H9 (cell line): ENCODE measurements at regions not wholly inside any gene's neighbourhood (a gene's known extent, or its start where the extent isn't known, plus 50 kb on each side); places are given as distances from the start of the nearest gene placed in this dataset.

ENCODE experiments used
- DNase-seq: peaks from one replicate; pipeline ENCODE4 v3.0.0-alpha.2; 2017
- H2AFZ ChIP-seq: one replicate; pipeline ENCODE4 v1.6.1; 2013; ENCODE audit warnings: mild to moderate bottlenecking, low read length, control low read depth, moderate library complexity
- H2AK5ac ChIP-seq: 2 replicates; pipeline ENCODE4 v1.6.1; 2013; ENCODE audit warnings: low read length, control low read depth, mixed read lengths; ENCODE audit not compliant: insufficient read length
- H2BK120ac ChIP-seq: one replicate; pipeline ENCODE4 v1.6.1; 2013; ENCODE audit warnings: low read depth, mild to moderate bottlenecking, low read length, control low read depth, inconsistent platforms; ENCODE audit not compliant: poor library complexity, severe bottlenecking
- H2BK12ac ChIP-seq: 2 replicates; pipeline ENCODE4 v1.6.1; 2013; ENCODE audit warnings: low read length, control low read depth, mixed read lengths, low read depth; ENCODE audit not compliant: insufficient read length
- H2BK15ac ChIP-seq: 2 replicates; pipeline ENCODE4 v1.6.1; 2013; ENCODE audit warnings: low read depth, low read length, control low read depth
- H2BK20ac ChIP-seq: one replicate; pipeline ENCODE4 v1.6.1; 2013; ENCODE audit warnings: low read depth, mild to moderate bottlenecking, low read length, control low read depth, inconsistent platforms; ENCODE audit not compliant: poor library complexity, severe bottlenecking
- H2BK5ac ChIP-seq: 2 replicates; pipeline ENCODE4 v1.6.1; 2013; ENCODE audit warnings: low read length, control low read depth, mixed read lengths; ENCODE audit not compliant: insufficient read length
- H3K14ac ChIP-seq: 2 replicates; pipeline ENCODE4 v1.6.1; 2013; ENCODE audit warnings: low read length, control low read depth; ENCODE audit not compliant: insufficient read depth
- H3K18ac ChIP-seq: 2 replicates; pipeline ENCODE4 v1.6.1; 2013; ENCODE audit warnings: low read depth, mild to moderate bottlenecking, mixed read lengths, low read length, control low read depth; ENCODE audit not compliant: insufficient read length
- H3K23ac ChIP-seq: 2 replicates; pipeline ENCODE4 v1.6.1; 2013; ENCODE audit warnings: low read length, control low read depth, mixed read lengths, low read depth; ENCODE audit not compliant: insufficient read length
- H3K23me2 ChIP-seq: 2 replicates; pipeline ENCODE4 v1.6.1; 2013; ENCODE audit warnings: low read depth, mild to moderate bottlenecking, mixed read lengths, low read length, control low read depth; ENCODE audit not compliant: insufficient read length, poor library complexity, severe bottlenecking
- H3K27ac ChIP-seq: 2 replicates; pipeline ENCODE4 v1.5.1; 2013; ENCODE audit warnings: low read length, control low read depth, mixed read lengths, low read depth; ENCODE audit not compliant: insufficient read length
- H3K27me3 ChIP-seq: 2 replicates; pipeline ENCODE4 v1.6.1; 2013; ENCODE audit warnings: low read length, control low read depth, inconsistent platforms; ENCODE audit not compliant: insufficient read depth
- H3K4ac ChIP-seq: 2 replicates; pipeline ENCODE4 v1.6.1; 2013; ENCODE audit warnings: low read depth, mild to moderate bottlenecking, control low read depth, inconsistent platforms, low read length, moderate library complexity
- H3K4me1 ChIP-seq: 2 replicates; pipeline ENCODE4 v1.6.1; 2013; ENCODE audit warnings: low read length, control low read depth, inconsistent platforms; ENCODE audit not compliant: insufficient read depth
- H3K4me2 ChIP-seq: 2 replicates; pipeline ENCODE4 v1.6.1; 2013; ENCODE audit warnings: low read length, control low read depth, mixed read lengths; ENCODE audit not compliant: insufficient read length, insufficient read depth
- H3K56ac ChIP-seq: 2 replicates; pipeline ENCODE4 v1.6.1; 2013; ENCODE audit warnings: low read depth, mild to moderate bottlenecking, mixed read lengths, low read length, control low read depth; ENCODE audit not compliant: insufficient read length
- H3K79me1 ChIP-seq: 2 replicates; pipeline ENCODE4 v1.6.1; 2013; ENCODE audit warnings: low read depth, mild to moderate bottlenecking, moderate library complexity, low read length, control low read depth, inconsistent platforms; ENCODE audit not compliant: insufficient read depth, poor library complexity, severe bottlenecking
- H3K79me2 ChIP-seq: 2 replicates; pipeline ENCODE4 v1.6.1; 2013; ENCODE audit warnings: low read length, control low read depth, inconsistent platforms; ENCODE audit not compliant: insufficient read depth
- H3K9ac ChIP-seq: 2 replicates; pipeline ENCODE4 v1.6.1; 2013; ENCODE audit warnings: low read length, control low read depth, mixed read lengths; ENCODE audit not compliant: insufficient read length; ENCODE audit errors: extremely low read depth
- H3K9me3 ChIP-seq: one replicate; pipeline ENCODE4 v1.6.1; 2013; ENCODE audit warnings: low read depth, low read length, inconsistent platforms; ENCODE audit not compliant: control insufficient read depth
- H3T11ph ChIP-seq: one replicate; pipeline ENCODE4 v1.6.1; 2013; ENCODE audit warnings: mild to moderate bottlenecking, low read length, control low read depth, inconsistent platforms
- H4K20me1 ChIP-seq: one replicate; pipeline ENCODE4 v1.6.1; 2013; ENCODE audit not compliant: control insufficient read depth, insufficient read length, insufficient read depth
- H4K5ac ChIP-seq: 2 replicates; pipeline ENCODE4 v1.6.1; 2013; ENCODE audit warnings: low read depth, mild to moderate bottlenecking, mixed read lengths, low read length, control low read depth; ENCODE audit not compliant: insufficient read length
- H4K8ac ChIP-seq: replicated peaks from 2 replicates; pipeline ENCODE4 v1.6.1; 2013; ENCODE audit warnings: low read length, control low read depth, mixed read lengths, low read depth; ENCODE audit not compliant: insufficient read length
- H4K91ac ChIP-seq: 2 replicates; pipeline ENCODE4 v1.6.1; 2013; ENCODE audit warnings: low read depth, mild to moderate bottlenecking, moderate library complexity, mixed read lengths, low read length, control low read depth; ENCODE audit not compliant: insufficient read length
- H3K27ac Mint-ChIP-seq, 3 experiments: 2 replicates in 2 of 3; 3 replicates in 1 of 3; pipeline ENCODE4 v1.8.0; 2020 to 2021; ENCODE audit warnings: mixed read lengths in 3 of 3, mild to moderate bottlenecking in 1 of 3, moderate library complexity in 1 of 3
- H3K27me3 Mint-ChIP-seq: 2 replicates; pipeline ENCODE4 v1.8.0; 2021; ENCODE audit warnings: low read depth, mild to moderate bottlenecking, moderate library complexity, mixed read lengths
- H3K36me3 Mint-ChIP-seq, 3 experiments: 2 replicates in 2 of 3; 3 replicates in 1 of 3; pipeline ENCODE4 v1.8.0; 2020 to 2021; ENCODE audit warnings: low read depth in 3 of 3, mixed read lengths in 3 of 3; ENCODE audit not compliant: insufficient read depth in 1 of 3
- H3K4me1 Mint-ChIP-seq, 2 experiments: 2 replicates each; pipeline ENCODE4 v1.8.0; 2020; ENCODE audit warnings: mixed read lengths in 2 of 2
- H3K4me3 Mint-ChIP-seq, 2 experiments: 2 replicates in 1 of 2; 3 replicates in 1 of 2; pipeline ENCODE4 v1.8.0; 2020 to 2021; ENCODE audit warnings: mild to moderate bottlenecking in 2 of 2, mixed read lengths in 2 of 2, moderate library complexity in 1 of 2
- H3K9me3 Mint-ChIP-seq, 2 experiments: 2 replicates in 1 of 2; 3 replicates in 1 of 2; pipeline ENCODE4 v1.8.0; 2020; ENCODE audit warnings: mild to moderate bottlenecking in 2 of 2, mixed read lengths in 2 of 2, moderate library complexity in 1 of 2
- WGBS: extraction: QIAGEN DNeasy Blood & Tissue Kit; methylation state at CpG from one replicate; pipeline ENCODE4 v1.1.7; 2013; ENCODE audit warnings: missing lambda C conversion rate, low lambda C conversion rate, mixed read lengths; ENCODE audit not compliant: insufficient read length; ENCODE audit errors: extremely low coverage; 5-methylcytosine and 5-hydroxymethylcytosine counted together
- TF ChIP-seq, protein P1 (sequence below): fragments of 200-600 bp; sonication (generic); conservative IDR thresholded peaks from 3 replicates; pipeline ENCODE4 v1.8.0; 2021; ENCODE audit warnings: antibody characterized with exemption, mild to moderate bottlenecking

GRCh38 chr7:17645500-17645899 is 294.8 kb downstream of the SNX13 start:
- Histone ChIP-seq H3K56ac (no peak overlapping the region), H3K23ac (no peak overlapping the region), H2BK20ac (no peak overlapping the region), H3T11ph (no peak overlapping the region), H3K23me2 (no peaks in the 10 kb centered on the region), H4K91ac (no peak overlapping the region), H3K14ac (no peak overlapping the region), H4K20me1 (no peaks in the 10 kb centered on the region), H3K79me2 (no peaks in the 10 kb centered on the region), H4K8ac (no peak overlapping the region), H2BK15ac (no peak overlapping the region), H3K9me3 (no peaks in the 10 kb centered on the region), H3K18ac (no peak overlapping the region), H2AFZ (no peak overlapping the region), H4K5ac (no peak overlapping the region), H3K4ac (no peak overlapping the region), H3K79me1 (no peaks in the 10 kb centered on the region), H2BK12ac (no peak overlapping the region), H3K9ac (no peak overlapping the region), H2BK5ac (no peak overlapping the region), H2BK120ac (no peak overlapping the region), H3K27me3 (no peaks in the 10 kb centered on the region), H3K4me1 (no peaks in the 10 kb centered on the region), H3K4me2 (no peak overlapping the region), H2AK5ac (no peak overlapping the region), H3K27ac (no peak overlapping the region)
- Mint-ChIP-seq H3K4me1 (peaks cover 9 to 11% of the 10 kb centered on the region in 2 experiments), H3K27me3 (no peaks in the 10 kb centered on the region), H3K36me3 (peaks cover 0 to 15% (median 12%) of the 10 kb centered on the region in 3 experiments; a peak in 6 of 7 replicates), H3K4me3 (no peak overlapping the region), H3K27ac (no peak overlapping the region), H3K9me3 (peaks cover 16 to 21% of the 10 kb centered on the region in 2 experiments)
- no CpG with 5 or more reads among the region's 1 CpG for WGBS
- TF ChIP-seq, protein P1, sequence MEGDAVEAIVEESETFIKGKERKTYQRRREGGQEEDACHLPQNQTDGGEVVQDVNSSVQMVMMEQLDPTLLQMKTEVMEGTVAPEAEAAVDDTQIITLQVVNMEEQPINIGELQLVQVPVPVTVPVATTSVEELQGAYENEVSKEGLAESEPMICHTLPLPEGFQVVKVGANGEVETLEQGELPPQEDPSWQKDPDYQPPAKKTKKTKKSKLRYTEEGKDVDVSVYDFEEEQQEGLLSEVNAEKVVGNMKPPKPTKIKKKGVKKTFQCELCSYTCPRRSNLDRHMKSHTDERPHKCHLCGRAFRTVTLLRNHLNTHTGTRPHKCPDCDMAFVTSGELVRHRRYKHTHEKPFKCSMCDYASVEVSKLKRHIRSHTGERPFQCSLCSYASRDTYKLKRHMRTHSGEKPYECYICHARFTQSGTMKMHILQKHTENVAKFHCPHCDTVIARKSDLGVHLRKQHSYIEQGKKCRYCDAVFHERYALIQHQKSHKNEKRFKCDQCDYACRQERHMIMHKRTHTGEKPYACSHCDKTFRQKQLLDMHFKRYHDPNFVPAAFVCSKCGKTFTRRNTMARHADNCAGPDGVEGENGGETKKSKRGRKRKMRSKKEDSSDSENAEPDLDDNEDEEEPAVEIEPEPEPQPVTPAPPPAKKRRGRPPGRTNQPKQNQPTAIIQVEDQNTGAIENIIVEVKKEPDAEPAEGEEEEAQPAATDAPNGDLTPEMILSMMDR: no peak
- DNase-seq: no peak
